HG03095 (cell line): ENCODE measurements at regions not wholly inside any gene's neighbourhood (a gene's known extent, or its start where the extent isn't known, plus 50 kb on each side); places are given as distances from the start of the nearest gene placed in this dataset.
A peak's percentile ranks its signal among the peaks of the same experiment; 100 is the strongest.
"Not testable (repeated sequence)": the region's sequence is repeated elsewhere in the genome, so short reads cannot be mapped to it uniquely, and the experiment has no call there.

ENCODE experiments used
- ATAC-seq: cut with Tn5 transposase; IDR thresholded peaks from one replicate; pipeline ENCODE4 v1.9.1; 2021; ENCODE audit warnings: moderate library complexity; ENCODE audit not compliant: unreplicated experiment

DNA sequence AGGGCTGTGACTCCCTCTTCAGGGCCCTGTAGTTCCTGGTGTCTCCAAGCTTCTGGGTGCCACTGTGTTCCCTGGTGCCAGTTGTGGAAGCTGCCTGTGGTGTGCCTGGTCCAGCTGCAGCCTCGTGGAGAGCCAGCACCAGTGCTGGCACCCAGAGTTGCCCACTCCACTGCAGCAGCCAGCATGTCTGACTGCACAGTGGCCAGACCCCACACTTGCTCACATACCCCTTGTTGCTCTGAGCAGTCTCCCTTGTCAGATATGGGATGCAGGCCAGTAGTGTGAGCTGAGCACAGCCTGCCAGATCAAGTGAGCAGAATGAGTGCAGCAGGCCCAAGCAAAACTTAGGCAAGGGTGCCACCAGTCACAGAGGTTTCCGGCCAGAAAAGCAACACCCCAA, 108.6 kb downstream of the ZMAT1 start:
- ATAC-seq, result no peak

GRCh38 chrX:101817739-101818138, 114.1 kb downstream of the ZMAT1 start:
- not testable (repeated sequence) for ATAC-seq

GRCh38 chrX:101813200-101813599, 118.6 kb downstream of the ZMAT1 start:
- no peak for ATAC-seq

DNA sequence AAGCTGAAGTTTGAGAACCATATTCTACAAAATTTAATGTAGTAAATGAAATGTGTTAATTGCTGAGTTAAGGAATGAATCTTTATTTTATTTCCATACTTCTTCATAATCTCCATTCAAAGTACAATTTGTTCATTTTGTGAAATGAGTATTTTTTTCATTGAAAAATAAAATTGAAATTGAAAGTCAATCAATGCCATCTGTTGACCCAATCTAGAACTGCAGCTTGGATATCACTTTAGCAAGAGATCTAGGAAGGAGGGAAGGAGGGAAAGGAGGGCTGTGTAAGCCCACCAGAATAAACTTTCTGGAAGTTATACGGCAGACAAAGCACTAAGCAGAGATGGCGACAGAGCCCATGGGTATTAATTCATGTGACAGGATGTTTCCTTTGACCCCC, 128.4 kb downstream of the ZMAT1 start:
- no peak for ATAC-seq

DNA sequence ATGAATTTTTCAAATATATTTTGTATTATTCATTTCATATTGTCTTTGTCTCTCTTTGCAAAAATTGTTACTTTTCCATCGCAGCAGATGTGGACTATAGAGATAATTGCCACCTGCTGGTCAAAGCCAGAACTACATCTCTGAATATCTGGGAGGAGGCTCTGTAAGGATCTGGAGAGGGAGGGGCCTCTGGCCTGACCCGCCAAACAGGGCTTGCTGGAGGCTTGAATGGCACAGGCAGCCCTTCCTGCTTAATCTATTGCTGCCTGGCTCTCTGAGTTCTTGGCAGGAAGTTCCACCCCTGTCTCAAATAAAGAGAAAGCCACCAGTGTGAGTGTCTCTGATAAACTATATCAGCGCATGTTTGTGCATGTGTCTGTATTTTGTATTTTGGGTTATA, 132.4 kb downstream of the ZMAT1 start:
- ATAC-seq, result peak; percentile 100

GRCh38 chrX:101787934-101788333, 128.3 kb upstream of the ARMCX2 start:
- ATAC-seq, result no peak

DNA sequence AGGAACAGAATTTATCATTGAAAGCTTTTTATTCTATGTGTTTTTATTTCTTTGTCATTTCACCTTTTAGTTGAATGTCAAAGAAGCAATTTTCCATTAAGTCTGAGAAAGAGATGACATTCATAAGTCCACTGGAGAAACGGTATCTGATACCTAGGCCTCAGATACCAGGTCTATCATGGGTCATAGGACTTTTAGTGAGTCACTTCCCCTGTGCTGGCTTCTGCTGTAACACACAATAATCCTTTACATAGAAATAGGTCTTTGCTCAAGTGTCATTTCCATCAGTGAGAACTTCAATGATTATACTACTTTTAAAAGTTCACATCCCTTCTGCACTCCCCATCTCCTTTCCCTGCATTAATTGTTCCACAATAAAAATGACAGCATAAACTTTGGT, 125.5 kb upstream of the ARMCX2 start:
- ATAC-seq, result no peak

DNA sequence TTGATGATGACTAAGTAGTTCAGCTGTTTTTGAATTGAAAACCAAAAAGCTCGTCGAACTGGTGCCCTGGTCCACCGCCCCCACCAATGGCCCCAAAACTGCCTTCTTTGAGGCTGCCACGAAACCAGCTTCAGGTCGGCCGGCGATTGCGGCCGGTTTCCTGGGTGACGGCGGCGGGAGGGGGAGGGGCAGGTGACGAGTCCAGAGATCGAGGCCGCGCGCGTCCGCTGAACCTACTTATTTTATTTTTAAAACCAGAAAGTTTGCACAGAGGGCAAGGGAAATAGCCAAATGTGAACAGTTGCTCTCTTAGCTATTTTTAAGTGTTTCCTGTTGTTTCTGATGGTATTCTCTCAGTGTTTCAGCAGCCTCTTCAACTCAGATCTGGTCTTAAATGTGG, 120.8 kb upstream of the ARMCX2 start:
- ATAC-seq, result not testable (repeated sequence)

- ATAC-seq, result peak; percentile 100
Measured at GRCh38 chrX:101774340-101774739, 114.7 kb upstream of the ARMCX2 start.

- no peak for ATAC-seq
Measured at GRCh38 chrX:101764538-101764937, 104.9 kb upstream of the ARMCX2 start.

DNA sequence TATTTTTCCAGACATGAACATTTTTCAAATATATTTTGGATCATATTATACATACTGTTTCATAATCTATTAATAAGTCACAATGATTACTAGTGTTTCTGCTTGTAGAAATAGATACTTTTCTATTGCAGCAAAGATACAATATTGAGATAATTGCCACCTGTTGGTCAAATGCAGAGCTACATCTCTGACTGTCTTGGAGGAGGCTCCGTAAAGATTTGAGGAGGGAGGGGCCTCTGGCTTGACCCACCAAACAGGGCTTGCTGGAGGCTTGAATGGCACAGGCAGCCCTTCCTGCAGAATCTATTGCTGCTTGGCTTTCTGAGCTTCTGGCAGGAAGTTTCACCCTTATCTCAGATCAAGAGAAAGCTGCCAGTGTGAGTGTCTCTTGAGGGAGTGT, 99.3 kb upstream of the ARMCX2 start:
- ATAC-seq, result no peak

DNA sequence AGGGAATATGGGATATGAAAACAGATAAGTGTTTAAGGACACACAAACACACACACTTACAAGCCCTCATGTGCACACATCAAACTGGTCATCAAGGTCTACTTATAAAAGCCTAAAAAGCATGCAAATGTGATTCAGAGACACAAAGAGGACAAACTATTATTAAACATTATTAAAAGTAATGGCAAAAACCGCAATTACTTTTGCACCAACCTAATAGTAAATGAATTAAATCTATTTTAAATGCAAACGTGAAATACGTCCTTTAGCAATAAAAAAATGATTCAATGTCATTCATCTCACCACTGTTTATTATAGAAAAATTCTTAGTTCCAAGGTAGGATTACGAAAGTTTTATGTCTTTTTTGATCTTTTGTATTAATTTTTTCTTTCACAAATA, 91.1 kb upstream of the ARMCX2 start:
- no peak for ATAC-seq

DNA sequence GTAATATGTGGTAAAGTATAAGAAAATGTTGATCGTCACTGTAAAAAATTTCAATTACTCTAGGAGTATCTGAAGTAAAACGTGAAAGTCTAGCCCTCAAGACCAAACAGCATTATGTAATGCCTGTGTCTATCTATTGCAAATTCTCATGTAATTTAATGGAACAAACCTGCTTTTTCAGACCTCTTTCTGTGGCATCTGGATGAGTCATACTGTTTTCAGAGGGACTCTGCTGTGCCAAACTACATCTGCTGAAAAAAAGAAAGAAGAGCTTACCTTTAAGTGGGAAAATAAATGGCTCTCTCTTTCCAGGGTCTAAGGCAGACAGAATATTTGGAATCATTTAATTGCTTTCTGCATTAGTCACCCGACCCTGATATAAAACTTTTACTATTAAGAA, 89.8 kb upstream of the ARMCX2 start:
- ATAC-seq, result no peak

DNA sequence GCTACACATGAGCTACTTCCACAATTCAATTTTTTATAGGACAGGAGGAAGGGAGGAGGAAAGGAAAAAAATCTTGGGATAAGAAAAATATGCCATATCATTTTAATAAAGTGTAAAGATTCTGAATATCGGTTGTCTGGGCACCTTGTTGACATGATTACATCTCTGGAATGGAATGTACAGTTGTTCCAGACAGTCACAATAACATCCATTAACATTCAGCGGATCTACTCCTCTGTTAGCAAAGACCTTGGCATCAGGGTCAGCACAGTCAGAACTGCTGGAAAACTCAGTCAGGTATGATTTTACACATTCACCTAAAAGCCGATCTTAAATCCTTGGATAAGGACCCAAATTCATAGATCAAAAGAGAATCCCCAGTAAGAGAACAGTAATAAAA, 85.4 kb upstream of the ARMCX2 start:
- no peak for ATAC-seq

- ATAC-seq, result no peak
Measured at GRCh38 chrX:101744085-101744484, 84.4 kb upstream of the ARMCX2 start.

GRCh38 chrX:101740642-101741041, 81.0 kb upstream of the ARMCX2 start:
- ATAC-seq, result no peak

GRCh38 chrX:101738867-101739266, 79.2 kb upstream of the ARMCX2 start:
- ATAC-seq, result not testable (repeated sequence)

DNA sequence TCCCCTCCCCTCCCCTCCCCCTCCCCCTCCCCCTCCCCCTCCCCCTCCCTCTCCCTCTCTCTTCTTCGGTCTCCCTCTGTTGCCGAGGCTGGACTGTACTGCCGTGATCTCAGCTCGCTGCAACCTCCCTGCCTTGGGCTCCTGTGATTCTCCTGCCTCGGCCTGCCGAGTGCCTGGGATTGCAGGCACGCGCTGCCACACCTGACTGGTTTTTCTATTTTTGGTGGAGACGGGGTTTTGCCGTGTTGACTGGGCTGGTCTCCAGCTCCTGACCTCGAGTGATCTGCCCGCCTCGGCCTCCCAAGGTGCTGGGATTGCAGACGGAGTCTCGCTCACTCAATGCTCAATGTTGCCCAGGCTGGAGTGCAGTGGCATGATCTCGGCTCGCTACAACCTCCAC, 78.8 kb upstream of the ARMCX2 start:
- ATAC-seq, result not testable (repeated sequence)

DNA sequence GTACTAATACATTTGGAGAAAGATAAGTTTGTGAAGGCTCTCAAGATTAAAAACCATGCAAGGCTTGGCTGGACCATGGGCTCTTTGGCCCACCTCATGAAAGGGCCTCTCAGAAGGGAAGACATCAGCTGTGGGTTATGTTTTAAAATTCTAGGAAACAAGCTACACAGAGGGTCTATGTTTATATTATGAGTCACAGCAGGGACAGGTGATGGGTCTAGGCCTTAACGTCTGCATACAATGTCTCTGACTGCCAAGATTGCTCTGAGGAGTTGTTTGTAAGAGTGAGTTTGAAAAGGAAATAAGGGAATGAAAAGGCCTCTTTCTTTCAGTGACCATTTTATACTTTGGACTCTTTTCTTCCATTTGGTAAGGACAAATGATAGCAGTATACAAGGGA, 77.0 kb upstream of the ARMCX2 start:
- ATAC-seq, result no peak

- no peak for ATAC-seq
Measured at GRCh38 chrX:101732870-101733269, 73.2 kb upstream of the ARMCX2 start.

- no peak for ATAC-seq
Measured at GRCh38 chrX:101729986-101730385, 70.3 kb upstream of the ARMCX2 start.
